Fibroblast of gingiva (primary cell): ENCODE measurements at regions not wholly inside any gene's neighbourhood (a gene's known extent, or its start where the extent isn't known, plus 50 kb on each side); places are given as distances from the start of the nearest gene placed in this dataset.
"Not testable (repeated sequence)": the region's sequence is repeated elsewhere in the genome, so short reads cannot be mapped to it uniquely, and the experiment has no call there.

Experiments used
- DNase-seq: peaks from one replicate; pipeline ENCODE4 v3.0.0-alpha.2; 2011; ENCODE audit warnings: low read depth

DNA sequence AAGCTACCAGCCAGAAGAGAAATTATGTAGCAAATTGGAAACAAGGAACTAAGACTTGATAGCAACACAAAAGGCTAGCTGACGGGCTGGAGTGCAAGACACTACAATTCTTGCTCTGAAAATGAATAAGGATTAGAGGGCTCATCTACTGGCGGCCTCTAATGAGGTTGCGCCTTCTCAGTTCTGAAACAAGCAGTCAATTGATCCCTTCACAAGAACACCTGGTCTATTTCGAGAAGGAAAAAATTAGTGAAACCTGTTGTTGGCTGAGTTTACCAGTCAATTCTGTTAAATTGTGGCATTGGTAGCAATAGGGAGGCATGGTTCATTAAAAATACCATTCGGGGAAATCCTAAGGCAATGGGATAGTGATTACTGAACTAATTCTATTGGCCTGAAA lies 74.8 kb upstream of the JARID2 start:
- no peak for DNase-seq

- no peak for DNase-seq
These were observed 69.0 kb upstream of the JARID2 start for GRCh38 chr6:15176816-15177370.

DNA sequence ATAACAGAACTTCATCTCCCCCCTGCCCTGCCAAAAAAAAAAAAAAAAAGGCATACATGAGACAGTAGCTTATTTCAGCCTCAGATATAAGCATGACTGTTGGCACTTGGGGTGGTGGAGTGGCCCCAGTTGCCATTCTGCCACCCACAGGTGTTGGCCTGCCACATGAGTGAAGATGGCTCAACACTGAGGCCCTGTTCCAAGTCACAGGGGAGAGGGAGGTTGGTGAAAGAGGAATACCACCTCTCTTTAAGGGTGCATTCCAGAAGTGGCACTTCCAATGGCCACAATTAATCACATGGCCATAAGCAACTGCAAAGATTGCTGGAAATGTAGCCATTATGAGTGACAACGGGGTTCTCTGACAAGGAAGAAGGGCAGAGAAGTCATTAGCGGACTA lies 61.9 kb upstream of the JARID2 start:
- DNase-seq: no peak

- no peak for DNase-seq
These were observed 61.4 kb upstream of the JARID2 start for GRCh38 chr6:15184441-15184861.

DNA sequence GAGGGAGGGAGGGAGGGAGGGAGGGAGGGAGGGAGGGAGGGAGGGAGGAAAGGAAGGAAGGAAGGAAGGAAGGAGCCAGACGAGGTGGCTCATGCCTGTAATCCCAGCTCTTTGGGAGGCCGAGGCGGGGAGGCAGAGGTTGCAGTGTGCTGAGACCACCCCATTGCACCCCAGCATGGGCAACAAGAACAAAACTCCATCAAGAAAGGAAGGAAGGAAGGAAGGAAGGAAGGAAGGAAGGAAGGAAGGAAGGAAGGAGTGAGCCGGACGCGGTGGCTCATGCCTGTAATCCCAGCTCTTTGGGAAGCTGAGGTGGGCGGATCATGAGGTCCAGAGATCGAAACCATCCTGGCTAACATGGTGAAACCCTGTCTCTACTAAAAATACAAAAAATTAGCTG lies 60.8 kb upstream of the JARID2 start:
- DNase-seq: not testable (repeated sequence)

DNA sequence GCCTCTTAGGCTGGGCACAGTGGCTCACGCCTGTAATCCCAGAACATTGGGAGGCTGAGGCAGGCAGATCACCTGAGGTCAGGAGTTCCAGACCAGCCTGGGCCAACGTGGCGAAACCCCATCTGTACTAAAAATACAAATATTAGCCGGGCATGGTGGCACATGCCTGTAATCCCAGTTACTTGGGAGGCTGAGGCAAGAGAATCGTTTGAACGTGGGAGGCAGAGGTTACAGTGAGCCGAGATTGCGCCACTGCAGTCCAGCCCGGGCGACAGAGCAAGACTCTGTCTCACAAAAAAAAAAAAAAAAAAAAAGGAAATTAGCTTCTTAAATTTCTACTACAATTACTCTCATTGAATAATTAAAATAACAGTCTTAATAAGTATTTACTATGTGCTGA lies 52.4 kb upstream of the JARID2 start:
- DNase-seq: not testable (repeated sequence)

GRCh38 chr6:15194453-15194852 lies 51.4 kb upstream of the JARID2 start:
- no peak for DNase-seq
